ENCODE measurements at regions not wholly inside any gene's neighbourhood (a gene's known extent, or its start where the extent isn't known, plus 50 kb on each side); places are given as distances from the start of the nearest gene placed in this dataset.

GRCh38 chr11:115760461-115761320 lies 256.5 kb upstream of the CADM1 start:
- WGBS, 2 experiments (ENCODE audit: low coverage in 1 of 2, low lambda C conversion rate in 2 of 2, missing lambda C conversion rate in 2 of 2), result 28 to 32% methylated on average over 14 to 19 of the region's 19 CpGs
- in situ Hi-C loops (cut with MboI), result no loop called here
- TF ChIP-seq EZH2 (IDR thresholded peaks at IDR 0.05; ENCODE audit: insufficient read depth, poor library complexity, severe bottlenecking) (no peak), EZH2phosphoT487 (IDR thresholded peaks at IDR 0.05; ENCODE audit: insufficient read depth, low read depth) (no peak)
- H3K4me1 ChIP-seq (ENCODE audit: insufficient read depth), result no peaks in the 10 kb centered on the region
- H2AFZ ChIP-seq, result no peak overlapping the region
- peak overlapping the region; percentile 62; the same call in 1 of the 2 replicates for H3K4me3 ChIP-seq
- no peak overlapping the region for H3K9ac ChIP-seq
- no peaks in the 10 kb centered on the region for H3K36me3 ChIP-seq (ENCODE audit: low read depth)
- no peaks in the 10 kb centered on the region for H3K9me2 ChIP-seq (ENCODE audit: insufficient read depth)
- no peaks in the 10 kb centered on the region for H4K20me1 ChIP-seq (ENCODE audit: insufficient read depth)
- peaks cover 11% of the 10 kb centered on the region for H3K27me3 ChIP-seq (replicated peaks; ENCODE audit: insufficient read depth)
- H3K9me3 ChIP-seq (ENCODE audit: low read depth), result no peaks in the 10 kb centered on the region
- H3F3A ChIP-seq (ENCODE audit: insufficient read depth), result no peaks in the 10 kb centered on the region
- H3K27ac ChIP-seq, result no peak overlapping the region
- no peak for DNase-seq
- no peaks in the 10 kb centered on the region for H3K79me2 ChIP-seq (ENCODE audit: insufficient read depth)
- no peak overlapping the region for H3K4me2 ChIP-seq (ENCODE audit: unreplicated experiment)

DNA sequence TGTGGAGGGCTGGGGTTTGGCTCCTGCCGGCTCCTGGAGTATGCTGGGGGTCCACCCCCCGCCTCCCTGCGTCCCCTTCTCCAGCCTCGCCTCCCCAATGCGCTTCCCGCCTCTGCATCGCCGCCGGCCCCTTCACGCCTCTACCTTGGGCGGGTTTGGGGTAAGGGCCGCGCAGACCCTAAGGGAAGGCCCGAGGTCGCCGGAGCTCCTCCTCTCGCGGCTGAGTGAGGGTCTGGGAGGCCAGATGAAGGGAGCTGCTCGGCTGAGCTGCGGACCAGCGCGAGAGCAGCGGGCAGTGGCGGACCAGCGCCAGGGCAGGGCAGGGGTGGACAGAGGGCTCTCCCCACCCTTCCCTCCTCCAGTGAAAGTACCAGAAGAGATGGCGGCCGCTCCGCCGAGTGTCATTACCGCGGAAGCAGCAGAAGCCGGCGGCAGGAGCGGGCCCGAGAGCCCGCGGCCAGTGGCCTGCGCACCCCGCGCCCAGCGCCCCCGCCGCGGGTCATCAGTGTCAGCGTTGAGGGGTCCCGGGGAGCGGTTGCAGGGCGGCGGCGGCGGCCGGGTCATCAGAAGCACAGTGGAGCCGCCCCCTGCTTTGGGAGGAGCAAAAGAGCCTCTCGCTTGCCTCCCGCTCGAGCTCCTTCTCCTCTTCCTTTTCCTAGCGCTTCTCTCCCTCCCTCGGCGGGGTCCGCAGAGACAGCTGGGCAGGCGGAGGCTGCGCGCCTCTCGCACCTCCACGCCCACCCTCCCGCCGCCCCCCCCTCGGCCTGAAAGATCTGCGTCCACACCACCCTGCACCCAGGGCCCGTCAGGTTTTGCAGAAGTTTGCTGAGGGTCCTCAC lies 255.6 kb upstream of the CADM1 start:
- Histone ChIP-seq H3K27ac (no peak overlapping the region), H3K4me1 (ENCODE audit: insufficient read depth) (no peaks in the 10 kb centered on the region), H3K79me2 (ENCODE audit: insufficient read depth) (no peaks in the 10 kb centered on the region), H3K9ac (no peak overlapping the region), H2AFZ (peak overlapping the region; percentile 62), H3K9me2 (ENCODE audit: insufficient read depth) (no peaks in the 10 kb centered on the region), H4K20me1 (ENCODE audit: insufficient read depth) (no peaks in the 10 kb centered on the region), H3K36me3 (ENCODE audit: low read depth) (no peaks in the 10 kb centered on the region), H3F3A (ENCODE audit: insufficient read depth) (no peaks in the 10 kb centered on the region), H3K9me3 (ENCODE audit: low read depth) (no peaks in the 10 kb centered on the region), H3K4me3 (peak overlapping the region; percentile 62), H3K27me3 (replicated peaks; ENCODE audit: insufficient read depth) (peaks cover 11% of the 10 kb centered on the region), H3K4me2 (ENCODE audit: unreplicated experiment) (no peak overlapping the region)
- TF ChIP-seq EZH2phosphoT487 (IDR thresholded peaks at IDR 0.05; ENCODE audit: insufficient read depth, low read depth) (no peak), EZH2 (IDR thresholded peaks at IDR 0.05; ENCODE audit: insufficient read depth, poor library complexity, severe bottlenecking) (no peak)
- 6 to 9% methylated on average over 47 to 48 of the region's 70 CpGs for WGBS, 2 experiments (ENCODE audit: low coverage in 1 of 2, low lambda C conversion rate in 2 of 2, missing lambda C conversion rate in 2 of 2)
- peak; percentile 30 for DNase-seq
- in situ Hi-C loops (cut with MboI), result no loop called here

GRCh38 chr11:115758011-115758410 lies 253.8 kb upstream of the CADM1 start:
- 66 to 67% methylated on average over 8 of the region's 8 CpGs for WGBS, 2 experiments (ENCODE audit: low coverage in 1 of 2, low lambda C conversion rate in 2 of 2, missing lambda C conversion rate in 2 of 2)
- Histone ChIP-seq H3K9me3 (ENCODE audit: low read depth) (no peaks in the 10 kb centered on the region), H4K20me1 (ENCODE audit: insufficient read depth) (no peaks in the 10 kb centered on the region), H3K9me2 (ENCODE audit: insufficient read depth) (no peaks in the 10 kb centered on the region), H3K79me2 (ENCODE audit: insufficient read depth) (no peaks in the 10 kb centered on the region), H3K4me1 (ENCODE audit: insufficient read depth) (no peaks in the 10 kb centered on the region), H3K27me3 (replicated peaks; ENCODE audit: insufficient read depth) (peaks cover 11% of the 10 kb centered on the region), H3K36me3 (ENCODE audit: low read depth) (no peaks in the 10 kb centered on the region), H2AFZ (no peak overlapping the region), H3K4me3 (no peak overlapping the region), H3F3A (ENCODE audit: insufficient read depth) (no peaks in the 10 kb centered on the region), H3K9ac (no peak overlapping the region), H3K27ac (no peak overlapping the region), H3K4me2 (ENCODE audit: unreplicated experiment) (no peak overlapping the region)
- in situ Hi-C loops (cut with MboI), result no loop called here
- DNase-seq, result no peak
- no peak for TF ChIP-seq EZH2 (IDR thresholded peaks at IDR 0.05; ENCODE audit: insufficient read depth, poor library complexity, severe bottlenecking)
- no peak for TF ChIP-seq EZH2phosphoT487 (IDR thresholded peaks at IDR 0.05; ENCODE audit: insufficient read depth, low read depth)

GRCh38 chr11:115751243-115752015 lies 247.2 kb upstream of the CADM1 start:
- Histone ChIP-seq H3K27ac (no peak overlapping the region), H3K36me3 (ENCODE audit: low read depth) (no peaks in the 10 kb centered on the region), H3K79me2 (ENCODE audit: insufficient read depth) (no peaks in the 10 kb centered on the region), H3K4me2 (ENCODE audit: unreplicated experiment) (no peak overlapping the region), H4K20me1 (ENCODE audit: insufficient read depth) (no peaks in the 10 kb centered on the region), H3K9me2 (ENCODE audit: insufficient read depth) (no peaks in the 10 kb centered on the region), H3F3A (ENCODE audit: insufficient read depth) (no peaks in the 10 kb centered on the region), H3K27me3 (replicated peaks; ENCODE audit: insufficient read depth) (no peaks in the 10 kb centered on the region), H3K9me3 (ENCODE audit: low read depth) (no peaks in the 10 kb centered on the region), H3K4me3 (no peak overlapping the region), H3K9ac (no peak overlapping the region), H3K4me1 (ENCODE audit: insufficient read depth) (no peaks in the 10 kb centered on the region), H2AFZ (no peak overlapping the region)
- in situ Hi-C loops (cut with MboI), result no loop called here
- 35 to 38% methylated on average over 6 of the region's 6 CpGs for WGBS, 2 experiments (ENCODE audit: low coverage in 1 of 2, low lambda C conversion rate in 2 of 2, missing lambda C conversion rate in 2 of 2)
- no peak for DNase-seq
- TF ChIP-seq EZH2phosphoT487 (IDR thresholded peaks at IDR 0.05; ENCODE audit: insufficient read depth, low read depth) (no peak), EZH2 (IDR thresholded peaks at IDR 0.05; ENCODE audit: insufficient read depth, poor library complexity, severe bottlenecking) (no peak)

All from GM23248 (cell line).